SK-N-SH treated with all-trans-retinoic acid at 6 μM for 48 hours (cell line): ENCODE measurements at regions not wholly inside any gene's neighbourhood (a gene's known extent, or its start where the extent isn't known, plus 50 kb on each side); places are given as distances from the start of the nearest gene placed in this dataset.

ENCODE experiments used
- ARNTL ChIP-seq: fragments of 450-650 bp; formaldehyde crosslinking; IDR thresholded peaks from 2 replicates; pipeline ENCODE4 v1.5.0; 2020; ENCODE audit warnings: low read depth, mild to moderate bottlenecking, moderate library complexity, borderline replicate concordance
- BACH2 ChIP-seq: fragments of 250-450 bp; sonication (Bioruptor Pico); IDR thresholded peaks from 2 replicates; pipeline ENCODE4 v1.9.0; 2021; ENCODE audit warnings: mild to moderate bottlenecking, borderline replicate concordance
- CSDC2 ChIP-seq: fragments of 250-450 bp; sonication (Bioruptor Pico); IDR thresholded peaks from 2 replicates; pipeline ENCODE4 v1.5.0; 2020; ENCODE audit warnings: mild to moderate bottlenecking, moderate library complexity
- ESRRG ChIP-seq: fragments of 250-450 bp; sonication (Bioruptor Pico); IDR thresholded peaks from 2 replicates; pipeline ENCODE4 v1.6.1; 2021; ENCODE audit warnings: mild to moderate bottlenecking
- OSR1 ChIP-seq: fragments of 250-450 bp; sonication (Bioruptor Pico); IDR thresholded peaks from 2 replicates; pipeline ENCODE4 v1.8.0; 2022; ENCODE audit warnings: moderate library complexity, mild to moderate bottlenecking, inconsistent platforms
- PPARA ChIP-seq: fragments of 250-450 bp; sonication (Bioruptor Pico); IDR thresholded peaks from 2 replicates; pipeline ENCODE4 v1.5.0; 2020; ENCODE audit warnings: mild to moderate bottlenecking, borderline replicate concordance
- ZC3H10 ChIP-seq: fragments of 250-450 bp; sonication (Bioruptor Pico); IDR thresholded peaks from 2 replicates; pipeline ENCODE4 v1.5.1; 2021; ENCODE audit warnings: mild to moderate bottlenecking, moderate library complexity
- ZFP3 ChIP-seq: fragments of 250-450 bp; sonication (Bioruptor Pico); IDR thresholded peaks from 2 replicates; pipeline ENCODE4 v1.5.0; 2020; ENCODE audit warnings: mild to moderate bottlenecking, moderate library complexity
- ZFP30 ChIP-seq: fragments of 450-650 bp; formaldehyde crosslinking; IDR thresholded peaks from 2 replicates; pipeline ENCODE4 v1.5.0; 2022; ENCODE audit warnings: mild to moderate bottlenecking, moderate library complexity
- TF ChIP-seq, protein P1 (sequence below): fragments of 250-450 bp; sonication (Bioruptor Pico); IDR thresholded peaks from 2 replicates; pipeline ENCODE4 v1.8.0; 2020; ENCODE audit warnings: mild to moderate bottlenecking, moderate library complexity, borderline replicate concordance
- TF ChIP-seq, protein P2 (sequence below): fragments of 250-450 bp; sonication (Bioruptor Pico); IDR thresholded peaks from 2 replicates; pipeline ENCODE4 v1.5.0; 2020; ENCODE audit warnings: mild to moderate bottlenecking, moderate library complexity
- TF ChIP-seq, protein P3 (sequence below): fragments of 250-450 bp; sonication (Bioruptor Pico); IDR thresholded peaks from 2 replicates; pipeline ENCODE4 v1.5.1; 2020; ENCODE audit warnings: low read depth, mild to moderate bottlenecking, moderate library complexity

DNA sequence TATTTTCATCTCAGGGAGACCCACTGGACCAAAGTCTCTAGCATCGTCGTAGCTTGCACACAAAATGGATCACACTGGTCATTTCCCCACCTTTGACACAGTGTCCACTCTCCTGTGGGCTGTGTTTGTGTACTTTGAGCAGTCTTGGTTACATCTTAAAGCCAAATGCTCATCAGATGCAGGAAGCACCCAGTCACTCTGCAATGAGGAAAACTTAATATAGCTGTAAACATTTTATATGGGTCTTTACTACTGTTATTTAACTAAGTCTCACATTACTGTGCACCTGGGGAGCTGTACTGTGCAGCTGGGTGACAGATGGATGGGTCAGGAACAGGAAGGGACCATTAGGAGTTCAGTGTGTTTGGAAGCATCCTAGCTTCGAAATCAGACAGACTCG, 109.0 kb upstream of the CXCR4 start:
- TF ChIP-seq BACH2 (CRISPR knock-in tag) = no peak
- TF ChIP-seq, protein P1, sequence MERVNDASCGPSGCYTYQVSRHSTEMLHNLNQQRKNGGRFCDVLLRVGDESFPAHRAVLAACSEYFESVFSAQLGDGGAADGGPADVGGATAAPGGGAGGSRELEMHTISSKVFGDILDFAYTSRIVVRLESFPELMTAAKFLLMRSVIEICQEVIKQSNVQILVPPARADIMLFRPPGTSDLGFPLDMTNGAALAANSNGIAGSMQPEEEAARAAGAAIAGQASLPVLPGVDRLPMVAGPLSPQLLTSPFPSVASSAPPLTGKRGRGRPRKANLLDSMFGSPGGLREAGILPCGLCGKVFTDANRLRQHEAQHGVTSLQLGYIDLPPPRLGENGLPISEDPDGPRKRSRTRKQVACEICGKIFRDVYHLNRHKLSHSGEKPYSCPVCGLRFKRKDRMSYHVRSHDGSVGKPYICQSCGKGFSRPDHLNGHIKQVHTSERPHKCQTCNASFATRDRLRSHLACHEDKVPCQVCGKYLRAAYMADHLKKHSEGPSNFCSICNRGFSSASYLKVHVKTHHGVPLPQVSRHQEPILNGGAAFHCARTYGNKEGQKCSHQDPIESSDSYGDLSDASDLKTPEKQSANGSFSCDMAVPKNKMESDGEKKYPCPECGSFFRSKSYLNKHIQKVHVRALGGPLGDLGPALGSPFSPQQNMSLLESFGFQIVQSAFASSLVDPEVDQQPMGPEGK (CRISPR knock-in tag) = no peak
- TF ChIP-seq ZFP30 = no peak
- no peak for TF ChIP-seq ESRRG
- no peak for TF ChIP-seq OSR1 (CRISPR knock-in tag)
- no peak for TF ChIP-seq CSDC2 (CRISPR knock-in tag)
- TF ChIP-seq, protein P2, sequence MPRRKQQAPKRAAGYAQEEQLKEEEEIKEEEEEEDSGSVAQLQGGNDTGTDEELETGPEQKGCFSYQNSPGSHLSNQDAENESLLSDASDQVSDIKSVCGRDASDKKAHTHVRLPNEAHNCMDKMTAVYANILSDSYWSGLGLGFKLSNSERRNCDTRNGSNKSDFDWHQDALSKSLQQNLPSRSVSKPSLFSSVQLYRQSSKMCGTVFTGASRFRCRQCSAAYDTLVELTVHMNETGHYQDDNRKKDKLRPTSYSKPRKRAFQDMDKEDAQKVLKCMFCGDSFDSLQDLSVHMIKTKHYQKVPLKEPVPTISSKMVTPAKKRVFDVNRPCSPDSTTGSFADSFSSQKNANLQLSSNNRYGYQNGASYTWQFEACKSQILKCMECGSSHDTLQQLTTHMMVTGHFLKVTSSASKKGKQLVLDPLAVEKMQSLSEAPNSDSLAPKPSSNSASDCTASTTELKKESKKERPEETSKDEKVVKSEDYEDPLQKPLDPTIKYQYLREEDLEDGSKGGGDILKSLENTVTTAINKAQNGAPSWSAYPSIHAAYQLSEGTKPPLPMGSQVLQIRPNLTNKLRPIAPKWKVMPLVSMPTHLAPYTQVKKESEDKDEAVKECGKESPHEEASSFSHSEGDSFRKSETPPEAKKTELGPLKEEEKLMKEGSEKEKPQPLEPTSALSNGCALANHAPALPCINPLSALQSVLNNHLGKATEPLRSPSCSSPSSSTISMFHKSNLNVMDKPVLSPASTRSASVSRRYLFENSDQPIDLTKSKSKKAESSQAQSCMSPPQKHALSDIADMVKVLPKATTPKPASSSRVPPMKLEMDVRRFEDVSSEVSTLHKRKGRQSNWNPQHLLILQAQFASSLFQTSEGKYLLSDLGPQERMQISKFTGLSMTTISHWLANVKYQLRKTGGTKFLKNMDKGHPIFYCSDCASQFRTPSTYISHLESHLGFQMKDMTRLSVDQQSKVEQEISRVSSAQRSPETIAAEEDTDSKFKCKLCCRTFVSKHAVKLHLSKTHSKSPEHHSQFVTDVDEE = no peak
- no peak for TF ChIP-seq ZC3H10
- TF ChIP-seq ARNTL = no peak
- no peak for TF ChIP-seq ZFP3 (CRISPR knock-in tag)
- no peak for TF ChIP-seq PPARA (CRISPR knock-in tag)
- TF ChIP-seq, protein P3, sequence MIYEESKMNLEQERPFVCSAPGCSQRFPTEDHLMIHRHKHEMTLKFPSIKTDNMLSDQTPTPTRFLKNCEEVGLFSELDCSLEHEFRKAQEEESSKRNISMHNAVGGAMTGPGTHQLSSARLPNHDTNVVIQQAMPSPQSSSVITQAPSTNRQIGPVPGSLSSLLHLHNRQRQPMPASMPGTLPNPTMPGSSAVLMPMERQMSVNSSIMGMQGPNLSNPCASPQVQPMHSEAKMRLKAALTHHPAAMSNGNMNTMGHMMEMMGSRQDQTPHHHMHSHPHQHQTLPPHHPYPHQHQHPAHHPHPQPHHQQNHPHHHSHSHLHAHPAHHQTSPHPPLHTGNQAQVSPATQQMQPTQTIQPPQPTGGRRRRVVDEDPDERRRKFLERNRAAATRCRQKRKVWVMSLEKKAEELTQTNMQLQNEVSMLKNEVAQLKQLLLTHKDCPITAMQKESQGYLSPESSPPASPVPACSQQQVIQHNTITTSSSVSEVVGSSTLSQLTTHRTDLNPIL (CRISPR knock-in tag) = no peak
